NB4 (cell line): ENCODE measurements at regions not wholly inside any gene's neighbourhood (a gene's known extent, or its start where the extent isn't known, plus 50 kb on each side); places are given as distances from the start of the nearest gene placed in this dataset.

ENCODE experiments used
- CTCF ChIP-seq: IDR thresholded peaks from one replicate; pipeline ENCODE4 v1.5.1; 2012; ENCODE audit warnings: low read depth, low read length
- MYC ChIP-seq: IDR thresholded peaks from 2 replicates; pipeline ENCODE4 v1.6.1; 2011; ENCODE audit warnings: low read depth, low read length
- POLR2A ChIP-seq: IDR thresholded peaks from 2 replicates; pipeline ENCODE4 v1.6.1; 2011; ENCODE audit warnings: mild to moderate bottlenecking; ENCODE audit not compliant: insufficient read length; ENCODE audit errors: extremely low read depth

GRCh38 chr4:179112441-179113170 is 1670.4 kb upstream of the AGA start:
- TF ChIP-seq MYC (no peak), CTCF (no peak), POLR2A (no peak)
